SK-N-SH treated with all-trans-retinoic acid at 6 μM for 48 hours (cell line): ENCODE measurements at regions not wholly inside any gene's neighbourhood (a gene's known extent, or its start where the extent isn't known, plus 50 kb on each side); places are given as distances from the start of the nearest gene placed in this dataset.

Experiments
- ARNTL ChIP-seq: fragments of 450-650 bp; formaldehyde crosslinking; IDR thresholded peaks from 2 replicates; pipeline ENCODE4 v1.5.0; 2020; ENCODE audit warnings: low read depth, mild to moderate bottlenecking, moderate library complexity, borderline replicate concordance
- GLIS3 ChIP-seq: fragments of 250-450 bp; sonication (Bioruptor Pico); IDR thresholded peaks from 2 replicates; pipeline ENCODE4 v1.5.0; 2020; ENCODE audit warnings: mild to moderate bottlenecking, moderate library complexity
- ISL1 ChIP-seq: fragments of 250-450 bp; sonication (Bioruptor Pico); IDR thresholded peaks from 2 replicates; pipeline ENCODE4 v2.1.2; 2022; ENCODE audit warnings: mild to moderate bottlenecking, moderate library complexity
- OSR1 ChIP-seq: fragments of 250-450 bp; sonication (Bioruptor Pico); IDR thresholded peaks from 2 replicates; pipeline ENCODE4 v1.8.0; 2022; ENCODE audit warnings: moderate library complexity, mild to moderate bottlenecking, inconsistent platforms
- PATZ1 ChIP-seq: fragments of 250-450 bp; sonication (Bioruptor Pico); IDR thresholded peaks from 2 replicates; pipeline ENCODE4 v1.8.0; 2020; ENCODE audit warnings: mild to moderate bottlenecking, moderate library complexity, borderline replicate concordance
- RARB ChIP-seq: fragments of 250-450 bp; sonication (Bioruptor Pico); IDR thresholded peaks from 2 replicates; pipeline ENCODE4 v1.8.0; 2021; ENCODE audit warnings: mild to moderate bottlenecking, moderate library complexity
- SNAI2 ChIP-seq: fragments of 250-450 bp; sonication (Bioruptor Pico); IDR thresholded peaks from 2 replicates; pipeline ENCODE4 v1.5.0; 2020; ENCODE audit warnings: mild to moderate bottlenecking, moderate library complexity
- TCF4 ChIP-seq: fragments of 250-450 bp; sonication (Bioruptor Pico); IDR thresholded peaks from 2 replicates; pipeline ENCODE4 v1.8.0; 2021; ENCODE audit warnings: mild to moderate bottlenecking, moderate library complexity, borderline replicate concordance
- ZC3H10 ChIP-seq: fragments of 250-450 bp; sonication (Bioruptor Pico); IDR thresholded peaks from 2 replicates; pipeline ENCODE4 v1.5.1; 2021; ENCODE audit warnings: mild to moderate bottlenecking, moderate library complexity
- ZNF70 ChIP-seq: fragments of 450-650 bp; formaldehyde crosslinking; IDR thresholded peaks from 2 replicates; pipeline ENCODE4 v1.5.0; 2020; ENCODE audit warnings: mild to moderate bottlenecking, moderate library complexity
- ZNF8 ChIP-seq: fragments of 450-650 bp; formaldehyde crosslinking; IDR thresholded peaks from 2 replicates; pipeline ENCODE4 v1.5.0; 2020; ENCODE audit warnings: mild to moderate bottlenecking, moderate library complexity

- TF ChIP-seq ISL1 (CRISPR knock-in tag) = no peak
- no peak for TF ChIP-seq TCF4
- TF ChIP-seq PATZ1 (CRISPR knock-in tag) = no peak
- no peak for TF ChIP-seq ARNTL (CRISPR knock-in tag)
- TF ChIP-seq OSR1 (CRISPR knock-in tag) = no peak
- TF ChIP-seq RARB (CRISPR knock-in tag) = no peak
- TF ChIP-seq ZNF8 = no peak
- no peak for TF ChIP-seq GLIS3 (CRISPR knock-in tag)
- TF ChIP-seq ZC3H10 (CRISPR knock-in tag) = no peak
- no peak for TF ChIP-seq ZNF70 (CRISPR knock-in tag)
- TF ChIP-seq SNAI2 (CRISPR knock-in tag) = no peak
Observed at GRCh38 chr4:124304941-124305340, 407.6 kb downstream of the ANKRD50 start.
